SK-N-SH (cell line): ENCODE measurements at regions not wholly inside any gene's neighbourhood (a gene's known extent, or its start where the extent isn't known, plus 50 kb on each side); places are given as distances from the start of the nearest gene placed in this dataset.

Source experiments
- CHD2 ChIP-seq: fragments of 150-350 bp; IDR thresholded peaks from 2 replicates; pipeline ENCODE4 v1.6.1; 2018; ENCODE audit warnings: low read length; ENCODE audit not compliant: partially characterized antibody
- EZH2phosphoT487 ChIP-seq: fragments of 200-600 bp; sonication (generic); IDR thresholded peaks from 2 replicates; pipeline ENCODE4 v1.6.1; 2017; ENCODE audit warnings: low read depth, mixed run types, mild to moderate bottlenecking, antibody characterized with exemption, moderate library complexity, borderline replicate concordance
- GATA2 ChIP-seq: sonication (generic); formaldehyde crosslinking; IDR thresholded peaks from 2 replicates; pipeline ENCODE4 v1.5.0; 2020; ENCODE audit warnings: mild to moderate bottlenecking, missing genetic modification reagents
- MAX ChIP-seq: IDR thresholded peaks from 2 replicates; pipeline ENCODE4 v1.4.0; 2012; ENCODE audit warnings: low read depth
- SIN3A ChIP-seq: IDR thresholded peaks from 2 replicates; pipeline ENCODE4 v1.6.1; 2012; ENCODE audit warnings: low read depth, mild to moderate bottlenecking, low read length, moderate library complexity, borderline replicate concordance
- TAF1 ChIP-seq: IDR thresholded peaks from 2 replicates; pipeline ENCODE4 v1.6.1; 2012; ENCODE audit warnings: low read depth, mild to moderate bottlenecking, low read length, moderate library complexity, borderline replicate concordance
- TEAD4 ChIP-seq: IDR thresholded peaks from 2 replicates; pipeline ENCODE4 v1.4.0; 2012; ENCODE audit warnings: mild to moderate bottlenecking, borderline replicate concordance; ENCODE audit not compliant: insufficient read depth
- TF ChIP-seq, protein P1 (sequence below): fragments of 200-600 bp; sonication (generic); IDR thresholded peaks from 2 replicates; pipeline ENCODE4 v1.6.1; 2017; ENCODE audit warnings: antibody characterized with exemption, mild to moderate bottlenecking, moderate library complexity
- TF ChIP-seq, protein P2 (sequence below): IDR thresholded peaks from 2 replicates; pipeline ENCODE4 v1.4.0; 2012; ENCODE audit warnings: low read depth, borderline replicate concordance

- TF ChIP-seq, protein P1, sequence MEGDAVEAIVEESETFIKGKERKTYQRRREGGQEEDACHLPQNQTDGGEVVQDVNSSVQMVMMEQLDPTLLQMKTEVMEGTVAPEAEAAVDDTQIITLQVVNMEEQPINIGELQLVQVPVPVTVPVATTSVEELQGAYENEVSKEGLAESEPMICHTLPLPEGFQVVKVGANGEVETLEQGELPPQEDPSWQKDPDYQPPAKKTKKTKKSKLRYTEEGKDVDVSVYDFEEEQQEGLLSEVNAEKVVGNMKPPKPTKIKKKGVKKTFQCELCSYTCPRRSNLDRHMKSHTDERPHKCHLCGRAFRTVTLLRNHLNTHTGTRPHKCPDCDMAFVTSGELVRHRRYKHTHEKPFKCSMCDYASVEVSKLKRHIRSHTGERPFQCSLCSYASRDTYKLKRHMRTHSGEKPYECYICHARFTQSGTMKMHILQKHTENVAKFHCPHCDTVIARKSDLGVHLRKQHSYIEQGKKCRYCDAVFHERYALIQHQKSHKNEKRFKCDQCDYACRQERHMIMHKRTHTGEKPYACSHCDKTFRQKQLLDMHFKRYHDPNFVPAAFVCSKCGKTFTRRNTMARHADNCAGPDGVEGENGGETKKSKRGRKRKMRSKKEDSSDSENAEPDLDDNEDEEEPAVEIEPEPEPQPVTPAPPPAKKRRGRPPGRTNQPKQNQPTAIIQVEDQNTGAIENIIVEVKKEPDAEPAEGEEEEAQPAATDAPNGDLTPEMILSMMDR = no peak
- no peak for TF ChIP-seq TEAD4
- TF ChIP-seq GATA2 (CRISPR knock-in tag) = no peak
- TF ChIP-seq MAX = no peak
- no peak for TF ChIP-seq CHD2
- TF ChIP-seq TAF1 = no peak
- TF ChIP-seq EZH2phosphoT487 = no peak
- TF ChIP-seq, protein P2, sequence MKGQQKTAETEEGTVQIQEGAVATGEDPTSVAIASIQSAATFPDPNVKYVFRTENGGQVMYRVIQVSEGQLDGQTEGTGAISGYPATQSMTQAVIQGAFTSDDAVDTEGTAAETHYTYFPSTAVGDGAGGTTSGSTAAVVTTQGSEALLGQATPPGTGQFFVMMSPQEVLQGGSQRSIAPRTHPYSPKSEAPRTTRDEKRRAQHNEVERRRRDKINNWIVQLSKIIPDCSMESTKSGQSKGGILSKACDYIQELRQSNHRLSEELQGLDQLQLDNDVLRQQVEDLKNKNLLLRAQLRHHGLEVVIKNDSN = no peak
- TF ChIP-seq SIN3A = no peak
Measured at GRCh38 chrX:79511799-79512198, 144.7 kb upstream of the ITM2A start.
